ENCODE measurements at regions not wholly inside any gene's neighbourhood (a gene's known extent, or its start where the extent isn't known, plus 50 kb on each side); places are given as distances from the start of the nearest gene placed in this dataset.

GRCh38 chr5:174413567-174414314, 310.6 kb upstream of the MSX2 start:
- Histone ChIP-seq H3K9ac (ENCODE audit: insufficient read depth in 1 of 2, low read length in 2 of 2) (no peak overlapping the region), H3K36me3 (ENCODE audit: control insufficient read depth in 4 of 4, insufficient read depth in 4 of 4, low read length in 4 of 4) (no peaks in the 10 kb centered on the region), H3K9me3 (ENCODE audit: control insufficient read depth in 4 of 4, insufficient read depth in 3 of 4, low read length in 3 of 4) (no peaks in the 10 kb centered on the region), H3K27ac (ENCODE audit: low read depth in 1 of 2, low read length in 1 of 2) (no peak overlapping the region), H3K4me1 (ENCODE audit: control insufficient read depth in 5 of 5, insufficient read depth in 5 of 5, low read length in 5 of 5) (peaks cover 0 to under 1% (median 0%) of the 10 kb centered on the region in 5 donors), H3K27me3 (ENCODE audit: control insufficient read depth in 3 of 3, insufficient read depth in 3 of 3, low read length in 2 of 3) (peaks cover 0 to 2% (median 0%) of the 10 kb centered on the region in 3 donors), H3K4me3 (no peak overlapping the region)
- DNase-seq (peak in 2 of 3 donors; percentile 3 to 26), ATAC-seq (ENCODE audit: insufficient read depth, low FRiP score) (no peak)
- whole genome bisulfite sequencing, 2 donors: 70 to 83% methylated on average over 10 of the region's 10 CpGs
- TF ChIP-seq CTCF (IDR thresholded peaks at IDR 0.05; ENCODE audit: control extremely low read depth, extremely low read depth): no peak

GRCh38 chr5:174414315-174414710, 310.1 kb upstream of the MSX2 start:
- H3K27me3 ChIP-seq (ENCODE audit: control insufficient read depth in 3 of 3, insufficient read depth in 3 of 3, low read length in 2 of 3): peaks cover 0 to 2% (median 0%) of the 10 kb centered on the region in 3 donors
- H3K27ac ChIP-seq (ENCODE audit: low read depth in 1 of 2, low read length in 1 of 2): no peak overlapping the region
- no peaks in the 10 kb centered on the region for H3K9me3 ChIP-seq (ENCODE audit: control insufficient read depth in 4 of 4, insufficient read depth in 3 of 4, low read length in 3 of 4)
- H3K36me3 ChIP-seq (ENCODE audit: control insufficient read depth in 4 of 4, insufficient read depth in 4 of 4, low read length in 4 of 4): no peaks in the 10 kb centered on the region
- 18 to 27% methylated on average over 1 of the region's 1 CpG for WGBS, 2 donors
- TF ChIP-seq CTCF (IDR thresholded peaks at IDR 0.05; ENCODE audit: control extremely low read depth, extremely low read depth): no peak
- DNase-seq: no peak
- no peak overlapping the region for H3K9ac ChIP-seq (ENCODE audit: insufficient read depth in 1 of 2, low read length in 2 of 2)
- no peak overlapping the region for H3K4me3 ChIP-seq
- H3K4me1 ChIP-seq (ENCODE audit: control insufficient read depth in 5 of 5, insufficient read depth in 5 of 5, low read length in 5 of 5): peaks cover 0 to 6% (median 0%) of the 10 kb centered on the region in 5 donors
- ATAC-seq (ENCODE audit: insufficient read depth, low FRiP score): no peak

- no peaks in the 10 kb centered on the region for H3K36me3 ChIP-seq (ENCODE audit: control insufficient read depth in 4 of 4, insufficient read depth in 4 of 4, low read length in 4 of 4)
- ATAC-seq (ENCODE audit: insufficient read depth, low FRiP score) (peak; percentile 43), DNase-seq (peak in 2 of 3 donors; percentile 17 to 34)
- H3K9me3 ChIP-seq (ENCODE audit: control insufficient read depth in 4 of 4, insufficient read depth in 3 of 4, low read length in 3 of 4): peaks cover 0 to 4% (median 0%) of the 10 kb centered on the region in 4 donors
- no peak overlapping the region for H3K27ac ChIP-seq (ENCODE audit: low read depth in 1 of 2, low read length in 1 of 2)
- H3K27me3 ChIP-seq (ENCODE audit: control insufficient read depth in 3 of 3, insufficient read depth in 3 of 3, low read length in 2 of 3): peaks cover 0 to 2% (median 2%) of the 10 kb centered on the region in 3 donors
- no peak overlapping the region for H3K9ac ChIP-seq (ENCODE audit: insufficient read depth in 1 of 2, low read length in 2 of 2)
- H3K4me1 ChIP-seq (ENCODE audit: control insufficient read depth in 5 of 5, insufficient read depth in 5 of 5, low read length in 5 of 5): peaks cover 0 to 8% (median 0%) of the 10 kb centered on the region in 5 donors
- WGBS, 2 donors: 5% methylated on average over 18 of the region's 18 CpGs
- no peak overlapping the region for H3K4me3 ChIP-seq
- no peak for TF ChIP-seq CTCF (IDR thresholded peaks at IDR 0.05; ENCODE audit: control extremely low read depth, extremely low read depth)
Measured at GRCh38 chr5:174418809-174419539, 305.4 kb upstream of the MSX2 start.
